ELF-1 (cell line): ENCODE measurements at regions not wholly inside any gene's neighbourhood (a gene's known extent, or its start where the extent isn't known, plus 50 kb on each side); places are given as distances from the start of the nearest gene placed in this dataset.
"Not testable (repeated sequence)": the region's sequence is repeated elsewhere in the genome, so short reads cannot be mapped to it uniquely, and the experiment has no call there.

Experiments used
- DNase-seq: peaks from one replicate; pipeline ENCODE4 v3.0.0-alpha.2; 2016; ENCODE audit warnings: low read depth, low spot score

- not testable (repeated sequence) for DNase-seq
Measured at GRCh38 chr16:29578898-29579297, 72.7 kb upstream of the NPIPB12 start.

DNA sequence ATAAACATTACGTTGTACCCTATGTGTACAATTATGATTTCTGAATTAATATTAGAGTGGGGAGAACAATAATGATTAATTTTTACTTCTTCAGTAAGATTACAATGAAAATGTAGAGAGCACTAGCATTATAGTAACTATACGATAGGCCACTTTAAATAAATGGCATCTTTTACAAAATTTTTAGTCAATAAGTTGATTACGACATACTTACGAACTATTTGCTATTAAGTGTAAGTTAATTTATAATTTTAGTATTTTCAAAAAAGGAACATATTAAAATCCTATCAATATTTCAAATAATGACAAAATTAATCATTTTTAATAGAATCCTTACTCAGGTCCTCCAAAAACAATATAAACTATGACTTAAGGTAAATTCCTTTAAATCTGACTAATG, 75.6 kb upstream of the NPIPB12 start:
- not testable (repeated sequence) for DNase-seq

DNA sequence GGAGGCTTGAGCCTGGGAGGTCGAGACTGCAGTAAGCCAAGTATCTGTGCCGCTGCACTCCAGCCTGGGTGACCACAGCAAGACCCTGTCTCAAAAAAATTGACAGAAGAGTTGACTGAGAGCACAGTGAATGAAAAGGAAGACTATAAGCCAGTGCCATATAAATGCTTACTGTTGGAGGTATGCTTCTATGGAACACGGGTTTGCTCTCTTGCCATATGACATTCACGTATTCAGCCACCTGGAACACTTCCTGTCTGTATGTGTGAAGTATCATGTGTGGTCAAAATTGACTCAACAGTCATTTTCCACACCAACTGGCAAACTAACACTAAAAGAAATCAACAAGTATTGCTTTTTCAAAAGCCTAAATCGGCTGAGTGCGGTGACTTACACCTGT, 71.1 kb upstream of the SPN start:
- DNase-seq = not testable (repeated sequence)

DNA sequence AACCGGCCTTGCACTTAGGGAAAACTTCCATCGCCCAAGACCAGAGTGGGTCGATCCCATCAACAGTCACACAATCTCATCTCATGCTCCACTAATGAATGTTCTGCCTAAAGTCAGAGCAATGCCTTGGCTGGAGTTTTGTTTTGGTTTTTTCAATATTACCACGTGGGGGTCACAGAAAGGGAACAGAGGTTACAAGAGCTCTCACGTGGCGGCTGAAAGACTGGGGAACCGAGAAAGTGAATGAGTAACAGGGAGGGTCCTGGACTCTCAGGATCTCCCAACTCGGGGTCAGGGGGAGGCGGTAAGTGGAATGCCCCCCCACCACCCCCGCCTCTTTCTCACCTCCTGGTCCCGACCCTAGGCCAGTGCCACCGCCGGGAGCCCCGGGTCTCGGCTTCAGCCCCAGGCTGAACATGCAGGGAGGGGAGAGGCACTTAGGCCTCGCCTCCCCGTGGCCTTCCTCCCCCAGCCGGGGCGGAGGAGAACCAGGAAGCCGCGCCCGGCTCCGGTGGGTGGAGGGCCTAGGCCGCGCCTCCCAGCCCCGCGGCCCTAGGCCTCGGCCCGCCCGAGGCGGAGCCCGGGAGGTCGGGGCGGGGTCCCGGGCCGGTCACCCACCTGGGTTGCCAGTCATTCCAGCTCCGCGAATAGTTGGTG, 68.7 kb upstream of the SPN start:
- not testable (repeated sequence) for DNase-seq

GRCh38 chr16:29594926-29595838, 67.9 kb upstream of the SPN start:
- peak; percentile 98 for DNase-seq

- not testable (repeated sequence) for DNase-seq
Measured at GRCh38 chr16:29597030-29597429, 66.0 kb upstream of the SPN start.

GRCh38 chr16:29600111-29601000, 62.7 kb upstream of the SPN start:
- not testable (repeated sequence) for DNase-seq

DNA sequence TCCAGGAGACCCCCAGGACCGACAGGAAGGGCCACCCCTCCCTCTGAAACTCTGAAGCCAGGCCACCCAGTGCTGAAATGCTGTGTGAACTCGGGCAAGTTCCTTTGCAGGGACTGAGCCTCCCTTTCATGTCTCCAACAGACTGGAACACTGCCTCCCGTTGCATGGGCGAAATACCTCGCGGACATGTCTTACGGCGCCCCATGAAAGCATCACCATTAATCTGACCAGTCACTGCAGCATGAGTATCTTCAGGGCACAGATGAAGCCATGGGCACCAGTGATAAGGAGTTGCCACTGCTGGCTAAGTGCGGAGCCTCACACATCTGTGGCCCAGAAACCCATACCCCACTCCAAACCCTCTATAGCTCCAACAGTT, 60.8 kb upstream of the SPN start:
- not testable (repeated sequence) for DNase-seq

DNA sequence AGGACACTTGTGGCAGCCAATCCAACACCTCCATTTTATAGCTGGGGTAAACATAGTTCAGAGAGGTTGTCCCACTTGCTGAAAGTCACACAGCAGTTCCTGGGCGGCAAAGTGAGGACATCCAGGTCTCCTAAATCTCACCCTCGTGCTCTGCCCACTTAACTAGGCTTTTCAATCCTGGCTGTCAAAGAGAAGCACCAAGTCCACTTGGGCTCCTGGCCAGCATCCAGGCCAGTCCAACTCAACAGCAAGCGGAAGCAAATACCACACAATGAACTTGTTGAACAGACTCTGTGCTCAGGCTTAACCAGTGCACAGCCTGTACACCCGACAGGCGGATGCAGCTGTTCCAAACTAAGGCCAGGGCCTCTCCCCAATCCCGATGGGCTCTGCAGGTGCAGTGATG, 60.4 kb upstream of the SPN start:
- not testable (repeated sequence) for DNase-seq

- DNase-seq = peak; percentile 53
Measured at GRCh38 chr16:29604631-29605549, 58.2 kb upstream of the SPN start.

DNA sequence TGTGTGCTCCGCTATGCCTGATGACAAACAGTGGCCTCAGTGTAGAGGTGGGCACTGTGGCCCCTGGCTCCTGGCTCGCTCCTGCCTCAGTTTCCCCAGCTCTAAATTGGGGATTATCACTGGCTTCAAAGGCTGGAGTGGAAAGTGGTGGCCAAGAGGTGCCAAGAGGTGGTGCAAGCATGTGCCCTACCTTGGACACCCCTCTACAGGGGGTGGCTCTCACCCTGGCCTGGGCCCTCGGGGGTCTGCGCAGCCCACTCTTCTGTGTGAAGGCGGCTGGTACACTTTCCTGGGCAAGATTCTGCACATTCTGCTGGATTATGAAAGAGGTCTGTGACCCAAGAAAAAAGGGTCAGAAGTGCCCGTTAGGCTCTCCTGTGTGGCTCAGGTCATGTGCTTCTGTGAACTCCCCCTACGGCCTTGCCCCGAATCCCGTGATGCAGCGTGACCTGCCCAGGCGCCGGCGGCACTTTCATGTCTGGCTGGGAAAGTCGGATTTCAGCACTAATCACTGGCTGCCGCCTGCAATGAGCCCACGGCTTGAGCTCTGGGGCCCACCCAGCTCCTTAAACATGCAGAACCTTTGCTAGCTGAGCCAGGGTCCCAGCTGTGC, 57.3 kb upstream of the SPN start:
- not testable (repeated sequence) for DNase-seq

DNA sequence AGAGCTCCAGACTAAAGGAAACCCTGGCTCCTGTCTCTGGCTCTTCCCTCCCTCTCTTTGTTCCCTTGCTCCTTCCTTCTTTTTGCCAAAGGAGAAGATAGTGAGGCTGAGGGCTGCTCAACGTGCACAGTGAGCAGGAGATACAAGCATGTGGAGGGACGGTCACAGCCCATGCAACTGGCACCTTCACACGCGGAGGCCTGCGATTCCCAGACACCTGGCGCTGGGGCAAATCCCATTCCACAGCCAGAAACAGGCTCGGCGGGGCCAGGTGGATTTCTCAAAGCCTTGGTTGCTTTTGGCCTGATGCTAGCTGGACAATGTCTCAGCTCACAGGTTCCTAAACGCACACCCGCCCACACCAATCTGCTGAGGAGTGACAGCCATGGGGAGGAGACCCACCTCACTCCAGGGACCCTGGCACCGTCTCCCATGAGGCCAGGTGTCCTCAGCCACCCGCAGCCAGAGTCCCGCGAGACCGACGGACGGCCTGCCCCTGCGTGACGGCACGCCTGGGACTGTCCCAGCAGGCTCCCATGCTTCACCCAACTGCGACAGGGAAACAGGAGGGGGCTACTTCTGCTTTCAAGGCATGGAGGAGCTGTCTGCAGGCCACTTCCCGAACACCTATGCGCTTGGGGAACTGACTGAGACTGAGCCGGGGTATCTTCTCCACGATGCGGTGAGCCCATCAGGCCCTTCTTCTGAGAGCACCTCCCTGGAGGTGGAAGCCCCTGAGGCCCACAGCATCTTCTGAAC, 56.2 kb upstream of the SPN start:
- DNase-seq = not testable (repeated sequence)

DNA sequence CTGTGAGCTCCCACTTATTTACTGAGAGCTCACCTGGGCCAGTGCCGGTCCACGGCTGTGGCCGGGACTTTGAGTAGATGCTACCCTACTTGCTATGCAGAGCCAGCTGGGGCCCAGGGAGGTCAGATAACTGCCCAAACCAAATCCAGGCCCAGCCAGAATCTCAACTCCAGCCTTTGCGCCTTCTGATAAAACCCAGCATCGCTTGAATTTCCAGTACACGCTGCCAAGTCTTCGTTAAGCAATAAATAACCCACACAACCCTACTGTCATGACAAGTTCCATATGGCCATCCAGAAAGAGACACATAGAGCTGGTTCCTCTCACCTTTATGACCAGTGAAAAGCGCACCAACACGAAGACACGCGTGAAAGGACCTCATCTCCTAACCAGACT, 55.6 kb upstream of the SPN start:
- not testable (repeated sequence) for DNase-seq

DNA sequence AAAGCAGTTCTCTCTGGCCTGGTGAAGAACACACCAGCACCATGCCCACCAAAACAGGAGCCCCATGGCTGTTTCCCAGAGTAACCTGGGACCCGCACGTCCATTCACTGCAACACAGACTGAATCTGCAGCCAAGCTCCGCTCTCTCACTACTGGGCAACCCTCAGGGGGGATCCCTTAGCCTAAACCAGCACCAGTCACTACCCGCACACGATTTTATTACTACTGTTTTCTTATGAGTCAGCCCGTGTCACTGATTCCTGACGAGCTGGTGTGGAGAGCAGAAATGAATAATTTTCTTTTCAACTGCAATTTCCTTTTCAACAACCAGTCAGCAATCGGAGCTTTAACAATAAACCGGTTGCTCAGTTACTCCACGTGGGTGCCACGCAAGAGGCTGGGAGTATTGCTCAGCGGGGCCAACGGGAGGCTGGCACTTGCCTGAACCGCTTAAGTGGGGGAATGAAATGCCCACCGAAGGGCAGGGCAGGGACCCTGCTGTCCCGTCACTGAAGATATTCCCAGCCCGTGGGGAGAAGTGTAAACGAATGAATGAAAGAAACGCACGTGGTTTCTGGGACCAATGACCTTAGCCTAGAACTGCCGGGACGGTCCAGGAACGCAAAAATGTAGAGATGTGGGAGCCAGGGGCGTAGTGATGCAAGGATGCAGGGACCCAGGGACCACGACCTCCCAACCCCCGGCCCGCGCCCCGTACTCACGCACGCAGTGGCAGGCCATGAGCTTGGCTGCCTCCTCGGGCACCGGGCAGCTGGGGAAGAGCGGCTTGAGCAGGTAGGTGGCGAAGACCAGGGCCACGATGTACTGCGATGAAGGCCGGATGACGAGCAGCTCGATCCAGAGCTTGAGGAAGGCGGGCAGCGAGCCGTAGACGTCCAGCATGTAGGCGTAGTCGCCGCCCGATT, 50.4 kb upstream of the SPN start:
- DNase-seq = peak; percentile 42
